BLaER1 treated with 17β-estradiol and CSF1 and Interleukin-3, amounts not matched to agents 10 nM and 100 nM (cell line): ENCODE measurements at regions not wholly inside any gene's neighbourhood (a gene's known extent, or its start where the extent isn't known, plus 50 kb on each side); places are given as distances from the start of the nearest gene placed in this dataset.
A peak's percentile ranks its signal among the peaks of the same experiment; 100 is the strongest.

Experiments
- H3K27ac ChIP-seq, 11 experiments: shearing (Covaris generic); formaldehyde crosslinking; 2 replicates each; pipeline ENCODE4 v1.8.1; 2022
- H3K27me3 ChIP-seq, 11 experiments: shearing (Covaris generic); formaldehyde crosslinking; 2 replicates each; pipeline ENCODE4 v1.8.1; 2022
- H3K36me3 ChIP-seq, 11 experiments: shearing (Covaris generic); formaldehyde crosslinking; 2 replicates each; pipeline ENCODE4 v1.8.1; 2022
- H3K4me1 ChIP-seq, 10 experiments: shearing (Covaris generic); formaldehyde crosslinking; 2 replicates each; pipeline ENCODE4 v1.8.1; 2022
- H3K4me2 ChIP-seq, 11 experiments: shearing (Covaris generic); formaldehyde crosslinking; 2 replicates each; pipeline ENCODE4 v1.8.1; 2022
- H3K4me3 ChIP-seq, 10 experiments: shearing (Covaris generic); formaldehyde crosslinking; 2 replicates each; pipeline ENCODE4 v1.8.1; 2022
- H3K9ac ChIP-seq, 11 experiments: shearing (Covaris generic); formaldehyde crosslinking; 2 replicates each; pipeline ENCODE4 v1.8.1; 2022
- H3K9me3 ChIP-seq, 11 experiments: shearing (Covaris generic); formaldehyde crosslinking; replicated peaks in 1 of 11; 2 replicates each; pipeline ENCODE4 v1.8.1; 2022
- H4K20me1 ChIP-seq, 11 experiments: shearing (Covaris generic); formaldehyde crosslinking; 2 replicates each; pipeline ENCODE4 v1.8.1; 2022
- Cebpa-rat ChIP-seq, 11 experiments: shearing (Covaris generic); IDR thresholded peaks; 2 replicates each; pipeline ENCODE4 v1.8.1; 2022

DNA sequence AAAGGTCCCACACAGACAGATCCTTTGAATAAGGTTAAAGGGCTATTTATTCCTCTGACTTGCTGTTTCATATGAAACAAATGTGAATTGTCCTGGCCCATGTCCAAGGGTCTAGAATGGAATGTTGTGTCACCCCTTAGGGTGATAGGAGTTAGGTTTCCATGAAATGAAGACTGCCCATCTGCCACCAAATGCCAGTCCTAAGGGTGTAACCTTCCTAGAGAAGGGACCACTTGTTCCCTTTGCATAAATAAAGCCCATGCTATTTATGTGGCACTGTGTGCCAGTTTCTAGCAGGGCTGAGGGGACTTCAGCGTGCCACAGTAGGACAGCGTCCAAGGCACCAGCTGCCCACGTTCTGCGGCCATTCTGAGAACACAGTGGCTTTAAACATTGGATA is 171.3 kb downstream of the ABCA8 start:
- H3K4me1 ChIP-seq = peaks cover 0 to 3% (median 0%) of the 10 kb centered on the region in 10 experiments; a peak in 4 of 20 replicates
- no peak for TF ChIP-seq Cebpa-rat (IDR thresholded peaks at IDR 0.05)
- H3K4me3 ChIP-seq = no peak overlapping the region
- H3K9me3 ChIP-seq = peaks cover 0 to 13% (median 4%) of the 10 kb centered on the region in 11 experiments; a peak in 8 of 22 replicates
- no peaks in the 10 kb centered on the region for H3K27me3 ChIP-seq
- H4K20me1 ChIP-seq = no peaks in the 10 kb centered on the region
- H3K4me2 ChIP-seq = no peak overlapping the region
- no peak overlapping the region for H3K9ac ChIP-seq
- no peak overlapping the region for H3K27ac ChIP-seq
- no peaks in the 10 kb centered on the region for H3K36me3 ChIP-seq

DNA sequence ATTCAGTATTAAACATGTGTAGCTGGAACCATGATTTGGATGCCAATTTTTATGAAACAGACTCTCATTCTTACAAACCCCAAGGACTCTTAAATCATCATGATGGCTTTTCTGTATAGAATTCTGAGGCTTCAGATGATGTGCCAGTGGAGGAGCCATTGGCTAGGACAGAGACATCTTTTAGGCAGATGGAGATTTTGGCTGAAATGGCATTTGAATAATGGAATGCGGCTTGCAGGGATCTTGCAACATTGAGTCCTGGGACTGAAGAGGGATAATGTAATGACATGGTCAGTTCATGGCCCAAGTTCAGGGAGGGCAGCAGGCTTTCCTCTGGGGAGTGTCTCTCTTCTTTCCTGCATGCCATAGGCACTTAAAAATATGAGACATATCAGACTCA is 172.4 kb downstream of the ABCA8 start:
- H3K36me3 ChIP-seq = no peaks in the 10 kb centered on the region
- H3K9me3 ChIP-seq = peaks cover 0 to 13% (median 4%) of the 10 kb centered on the region in 11 experiments; a peak in 7 of 22 replicates
- H3K27ac ChIP-seq = no peak overlapping the region
- H3K9ac ChIP-seq = no peak overlapping the region
- no peak for TF ChIP-seq Cebpa-rat (IDR thresholded peaks at IDR 0.05)
- peaks cover 0 to 14% (median 0%) of the 10 kb centered on the region in 10 experiments; a peak in 7 of 20 replicates for H3K4me1 ChIP-seq
- H4K20me1 ChIP-seq = no peaks in the 10 kb centered on the region
- H3K4me3 ChIP-seq = no peak overlapping the region
- H3K27me3 ChIP-seq = no peaks in the 10 kb centered on the region
- no peak overlapping the region for H3K4me2 ChIP-seq

DNA sequence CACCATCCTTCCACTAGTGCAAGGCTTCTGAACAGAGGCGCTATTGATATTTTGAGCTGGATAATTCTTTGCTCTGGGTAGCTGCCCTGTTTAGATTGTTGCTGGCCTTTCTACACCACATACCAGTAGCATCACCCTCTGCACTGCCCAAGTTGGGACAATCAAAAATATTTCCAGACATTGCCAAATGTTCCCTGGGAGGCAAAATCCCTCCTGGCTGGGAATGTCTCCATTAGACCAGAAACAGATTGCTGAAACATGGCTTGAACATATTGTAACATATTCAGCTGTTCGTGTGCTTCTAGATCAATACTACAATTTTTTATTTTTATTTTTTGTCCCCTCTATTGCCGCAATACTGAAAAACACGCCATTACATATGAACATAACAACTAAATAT is 174.6 kb downstream of the ABCA8 start:
- H4K20me1 ChIP-seq = no peaks in the 10 kb centered on the region
- H3K4me1 ChIP-seq = peaks cover 0 to 34% (median 0%) of the 10 kb centered on the region in 10 experiments; a peak in 7 of 20 replicates
- H3K27ac ChIP-seq = no peak overlapping the region
- peaks cover 0 to 8% (median 0%) of the 10 kb centered on the region in 11 experiments; a peak in 5 of 22 replicates for H3K9me3 ChIP-seq
- no peak for TF ChIP-seq Cebpa-rat (IDR thresholded peaks at IDR 0.05)
- no peaks in the 10 kb centered on the region for H3K36me3 ChIP-seq
- H3K9ac ChIP-seq = no peak overlapping the region
- no peak overlapping the region for H3K4me3 ChIP-seq
- no peaks in the 10 kb centered on the region for H3K27me3 ChIP-seq
- H3K4me2 ChIP-seq = no peak overlapping the region

DNA sequence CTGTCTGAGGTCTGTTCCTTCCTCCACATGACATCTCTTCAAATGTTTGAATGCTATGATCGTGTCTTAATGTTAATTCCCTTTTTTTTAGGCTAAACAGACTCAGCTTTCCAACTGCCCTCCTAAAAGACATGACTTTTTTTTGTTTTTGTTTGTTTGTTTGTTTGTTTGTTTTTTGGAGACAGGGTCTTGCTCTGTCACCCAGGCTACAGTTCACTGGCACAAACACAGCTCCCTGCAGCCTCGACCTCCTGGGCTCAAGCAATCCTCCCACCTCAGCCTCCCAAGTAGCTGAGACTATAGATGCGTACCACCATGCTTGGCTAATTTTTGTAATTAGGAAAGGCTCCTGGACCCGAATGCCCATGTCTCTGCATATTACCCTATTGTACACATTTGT is 176.5 kb downstream of the ABCA8 start:
- Histone ChIP-seq H3K27me3 (no peaks in the 10 kb centered on the region), H3K4me3 (no peak overlapping the region), H3K9me3 (peaks cover 0 to 10% (median 0%) of the 10 kb centered on the region in 11 experiments; a peak in 5 of 22 replicates), H3K9ac (no peak overlapping the region), H3K36me3 (no peaks in the 10 kb centered on the region), H3K27ac (no peak overlapping the region), H3K4me2 (peak overlapping the region in 3 of 11 experiments; percentile 12 to 38 (median 37); a peak in 6 of 22 replicates), H3K4me1 (peaks cover 9 to 48% (median 14%) of the 10 kb centered on the region in 10 experiments; a peak in 19 of 20 replicates), H4K20me1 (no peaks in the 10 kb centered on the region)
- TF ChIP-seq Cebpa-rat (IDR thresholded peaks at IDR 0.05) = no peak

DNA sequence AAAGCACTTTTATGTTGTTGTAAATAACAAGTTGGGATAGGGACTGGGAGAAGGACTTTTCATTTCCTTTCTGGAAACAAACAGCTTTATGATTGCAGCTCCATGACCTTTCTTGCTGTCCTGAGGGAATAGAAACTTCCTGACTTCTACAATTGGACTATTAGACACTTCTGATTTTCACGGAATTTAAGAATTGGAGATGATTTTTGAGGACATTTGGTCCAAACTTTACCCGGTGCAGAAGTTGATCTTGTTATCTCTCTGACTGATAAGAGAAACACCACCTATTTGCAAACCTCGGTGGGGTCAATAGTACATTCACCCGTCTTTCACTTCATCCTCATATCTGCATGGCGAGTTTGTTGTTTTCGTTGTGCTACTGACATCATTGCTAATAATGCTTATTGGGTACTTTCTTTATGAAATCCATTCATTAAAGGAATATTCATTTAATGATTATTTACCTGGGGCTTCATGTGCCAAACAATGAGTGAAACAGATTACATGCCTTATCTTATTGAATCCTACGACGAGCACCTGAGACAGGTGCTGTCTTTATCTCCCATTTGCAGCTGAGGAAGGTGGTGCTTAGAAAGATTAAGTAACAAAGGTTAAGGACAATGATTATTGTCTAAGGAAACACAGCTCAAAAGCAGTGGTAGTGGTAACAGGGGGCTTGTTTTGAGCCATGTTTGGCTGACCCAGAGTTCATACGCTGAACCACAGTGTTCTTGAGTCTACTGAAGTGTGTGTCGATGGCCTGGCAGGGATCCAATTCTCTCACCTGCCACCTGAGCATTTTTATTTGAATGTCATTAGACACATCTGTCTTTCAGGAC is 176.9 kb upstream of the FAM20A start:
- peaks cover 0 to 10% (median 0%) of the 10 kb centered on the region in 11 experiments; a peak in 5 of 22 replicates for H3K9me3 ChIP-seq
- no peaks in the 10 kb centered on the region for H3K27me3 ChIP-seq
- no peak overlapping the region; a peak in 1 of 22 replicates for H3K9ac ChIP-seq
- peaks cover 9 to 48% (median 16%) of the 10 kb centered on the region in 10 experiments; a peak in 19 of 20 replicates for H3K4me1 ChIP-seq
- H3K27ac ChIP-seq = no peak overlapping the region; a peak in 2 of 22 replicates
- peak overlapping the region in 3 of 11 experiments; percentile 12 to 38 (median 37); a peak in 6 of 22 replicates for H3K4me2 ChIP-seq
- H4K20me1 ChIP-seq = no peaks in the 10 kb centered on the region
- H3K36me3 ChIP-seq = no peaks in the 10 kb centered on the region
- no peak for TF ChIP-seq Cebpa-rat (IDR thresholded peaks at IDR 0.05)
- H3K4me3 ChIP-seq = no peak overlapping the region

DNA sequence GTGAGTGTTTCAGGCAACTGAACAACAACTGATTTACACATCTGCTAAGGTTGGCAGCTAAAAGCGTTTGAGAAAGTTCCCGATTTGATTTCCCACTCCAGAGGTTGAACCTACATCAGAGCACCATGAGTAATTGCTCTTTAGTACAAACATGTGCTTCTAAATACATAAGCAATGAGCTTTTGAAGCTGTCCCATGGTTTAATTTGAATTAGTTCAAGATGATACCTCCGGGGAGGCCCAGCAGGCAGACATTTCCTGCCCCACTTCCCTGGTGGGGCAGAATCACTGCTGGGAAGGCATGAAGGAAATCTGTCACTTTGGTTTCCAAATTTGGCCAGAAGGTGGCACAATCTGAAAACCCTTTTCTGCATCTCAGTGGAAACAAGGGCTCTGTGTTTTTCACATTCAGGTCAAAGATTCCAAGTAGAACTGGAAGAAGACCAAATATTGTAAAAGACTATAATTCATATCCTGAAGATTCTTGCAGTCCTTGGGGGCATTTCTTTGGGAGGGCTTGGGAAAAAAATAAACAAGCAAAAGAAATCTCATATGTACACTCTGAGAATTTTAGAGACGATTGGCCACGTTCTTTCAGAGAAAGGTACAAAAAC is 176.2 kb upstream of the FAM20A start:
- Histone ChIP-seq H3K4me3 (no peak overlapping the region), H3K9me3 (peaks cover 0 to 4% (median 0%) of the 10 kb centered on the region in 11 experiments; a peak in 3 of 22 replicates), H3K9ac (peak overlapping the region in 4 of 11 experiments; percentile 1 to 45 (median 24); a peak in 6 of 22 replicates), H3K36me3 (no peaks in the 10 kb centered on the region), H4K20me1 (no peaks in the 10 kb centered on the region), H3K4me2 (peak overlapping the region in 3 of 11 experiments; percentile 12 to 38 (median 37); a peak in 4 of 22 replicates), H3K4me1 (peaks cover 9 to 56% (median 16%) of the 10 kb centered on the region in 10 experiments; a peak in 19 of 20 replicates), H3K27ac (peak overlapping the region in 3 of 11 experiments; percentile 9 to 44 (median 43); a peak in 5 of 22 replicates), H3K27me3 (no peaks in the 10 kb centered on the region)
- TF ChIP-seq Cebpa-rat (IDR thresholded peaks at IDR 0.05) = no peak

DNA sequence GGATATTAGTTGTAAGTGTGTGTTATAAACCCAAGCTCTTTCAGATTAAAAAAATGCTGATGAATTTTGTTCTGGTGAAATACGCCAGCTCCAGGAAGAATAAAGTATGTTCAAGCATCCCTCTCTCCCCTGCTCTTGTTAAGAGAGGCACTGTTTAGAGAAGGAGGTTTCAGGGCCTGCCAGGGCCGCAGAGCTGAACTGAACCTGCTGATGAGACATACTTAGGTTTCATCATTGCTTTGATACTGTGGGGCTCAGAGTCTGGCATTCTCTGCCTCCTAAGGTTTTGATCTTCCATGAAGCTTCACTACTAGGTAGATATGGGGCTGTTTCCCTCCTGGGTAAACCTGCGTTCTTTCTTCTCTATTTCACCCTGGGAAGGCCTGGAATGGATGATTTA is 175.3 kb upstream of the FAM20A start:
- H3K4me1 ChIP-seq = peaks cover 9 to 60% (median 16%) of the 10 kb centered on the region in 10 experiments; a peak in 19 of 20 replicates
- H3K27me3 ChIP-seq = no peaks in the 10 kb centered on the region
- no peaks in the 10 kb centered on the region for H3K36me3 ChIP-seq
- H3K9ac ChIP-seq = 0 out of 22 replicates have a peak overlapping the region, but pooled peaks of 2 of the 11 experiments have one; percentile 18 to 31
- H3K9me3 ChIP-seq = peaks cover 0 to 4% (median 0%) of the 10 kb centered on the region in 11 experiments; a peak in 3 of 22 replicates
- TF ChIP-seq Cebpa-rat (IDR thresholded peaks at IDR 0.05) = no peak
- H3K4me3 ChIP-seq = no peak overlapping the region
- peak overlapping the region in 3 of 11 experiments; percentile 1 to 44 (median 43); a peak in 5 of 22 replicates for H3K27ac ChIP-seq
- no peaks in the 10 kb centered on the region for H4K20me1 ChIP-seq
- peak overlapping the region in 1 of 11 experiments; percentile 37; a peak in 2 of 22 replicates for H3K4me2 ChIP-seq

DNA sequence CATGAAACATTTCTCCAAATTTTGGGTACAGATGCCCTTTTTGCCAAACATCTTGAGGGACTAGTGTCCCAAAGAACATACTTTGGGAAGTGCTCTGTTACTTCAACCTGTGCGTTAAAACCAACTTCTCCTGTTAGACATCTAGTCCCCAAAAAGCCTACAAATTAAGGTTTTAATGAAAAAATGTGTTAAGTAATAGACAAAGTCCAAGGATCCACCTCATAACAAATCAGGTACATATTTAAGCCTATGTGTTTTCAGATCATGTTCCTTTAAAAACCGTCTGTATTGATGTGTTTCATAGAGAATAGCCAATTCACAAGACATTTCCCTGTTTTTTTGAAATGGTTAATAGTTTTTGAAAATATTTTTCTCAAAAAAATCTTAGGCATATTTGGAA is 174.8 kb upstream of the FAM20A start:
- Histone ChIP-seq H3K4me2 (peak overlapping the region in 3 of 11 experiments; percentile 52 to 74 (median 54); a peak in 3 of 22 replicates), H3K27ac (peak overlapping the region in 3 of 11 experiments; percentile 57 to 70 (median 58); a peak in 5 of 22 replicates), H3K36me3 (no peaks in the 10 kb centered on the region), H3K9ac (no peak overlapping the region), H3K27me3 (no peaks in the 10 kb centered on the region), H4K20me1 (no peaks in the 10 kb centered on the region), H3K4me3 (no peak overlapping the region), H3K9me3 (peaks cover 0 to 4% (median 0%) of the 10 kb centered on the region in 11 experiments; a peak in 3 of 22 replicates), H3K4me1 (peaks cover 9 to 60% (median 16%) of the 10 kb centered on the region in 10 experiments; a peak in 19 of 20 replicates)
- TF ChIP-seq Cebpa-rat (IDR thresholded peaks at IDR 0.05) = no peak
